Activated CD8-positive, alpha-beta T cell treated with anti-CD3 and anti-CD28 coated beads, Interleukin-2, amount 10 ng/mL, durations not matched to agents 7 days and 5 days (primary cell): ENCODE measurements at regions not wholly inside any gene's neighbourhood (a gene's known extent, or its start where the extent isn't known, plus 50 kb on each side); places are given as distances from the start of the nearest gene placed in this dataset.

Source experiments
- ATAC-seq: fragments of 150-1000 bp; cut with Tn5 transposase; one replicate; pipeline ENCODE4 v1.10.0; 2021; ENCODE audit warnings: moderate library complexity
- CTCF ChIA-PET: fragments of 350-600 bp; sonication (Branson Sonifier 250); formaldehyde crosslinking; loops from one replicate; lab custom pipeline; 2021; ENCODE audit warnings: antibody characterized with exemption; lab: Charles Lee
- POLR2A ChIA-PET: fragments of 350-600 bp; sonication (Branson Sonifier 250); formaldehyde crosslinking; loops from one replicate; lab custom pipeline; 2021; ENCODE audit warnings: antibody characterized with exemption; lab: Charles Lee
- DNase-seq: peaks from one replicate; pipeline ENCODE4 v3.0.0-alpha.2; 2020
- H3K27ac Mint-ChIP-seq: one replicate; pipeline ENCODE4 v1.8.0; 2021; ENCODE audit warnings: mild to moderate bottlenecking, mixed read lengths
- H3K27me3 Mint-ChIP-seq: one replicate; pipeline ENCODE4 v1.8.0; 2021; ENCODE audit warnings: low read depth, mixed read lengths
- H3K36me3 Mint-ChIP-seq: one replicate; pipeline ENCODE4 v1.8.0; 2021; ENCODE audit warnings: low read depth, mixed read lengths
- H3K4me1 Mint-ChIP-seq: one replicate; pipeline ENCODE4 v1.8.0; 2021; ENCODE audit warnings: low read depth, mixed read lengths
- H3K4me3 Mint-ChIP-seq: one replicate; pipeline ENCODE4 v1.8.0; 2021; ENCODE audit warnings: mild to moderate bottlenecking, mixed read lengths
- H3K9me3 Mint-ChIP-seq: one replicate; pipeline ENCODE4 v1.8.0; 2022; ENCODE audit warnings: mixed read lengths; ENCODE audit not compliant: insufficient read depth

DNA sequence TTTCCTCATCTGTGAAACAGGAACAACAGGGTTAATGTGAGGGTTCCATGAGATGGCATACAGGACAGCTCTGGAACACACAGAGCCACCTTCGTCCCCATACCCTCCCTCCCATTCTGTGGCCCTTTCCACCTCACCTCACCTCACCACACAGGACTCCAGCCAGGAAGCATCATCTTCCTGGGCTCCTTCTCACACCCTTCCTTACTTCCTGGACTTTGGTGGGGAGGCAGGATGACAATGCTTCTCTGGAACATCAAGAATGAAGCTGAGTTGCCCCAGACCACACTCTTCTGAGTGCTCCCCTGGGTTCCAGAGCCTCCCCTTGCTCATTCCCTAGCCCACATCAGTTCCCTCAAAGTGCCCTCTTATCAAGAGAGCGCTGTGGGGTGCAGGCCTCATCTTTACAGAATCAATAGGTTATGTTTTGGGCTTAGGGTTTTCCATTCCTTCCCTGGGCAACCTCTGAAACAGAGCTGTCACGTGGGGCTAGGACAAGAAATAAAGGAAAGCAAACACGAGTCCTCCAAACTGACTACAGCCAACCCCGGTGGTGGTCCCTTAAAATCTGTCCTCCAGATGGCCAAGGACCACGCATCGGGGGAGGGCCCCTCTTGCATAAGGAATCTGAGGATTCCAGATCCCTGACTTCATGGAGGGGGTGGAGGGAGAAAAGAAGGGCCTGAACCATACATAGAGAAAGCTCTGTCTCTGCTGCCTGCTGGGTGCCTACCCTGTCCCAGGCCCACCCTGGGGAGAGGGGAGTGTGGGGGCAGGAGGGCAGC is 74.4 kb upstream of the ATP6AP2 start:
- no peak for ATAC-seq
- no peaks in the 10 kb centered on the region for H3K27me3 Mint-ChIP-seq
- no peak overlapping the region for H3K27ac Mint-ChIP-seq
- no peaks in the 10 kb centered on the region for H3K4me1 Mint-ChIP-seq
- no peaks in the 10 kb centered on the region for H3K9me3 Mint-ChIP-seq
- ChIA-PET POLR2A (no interaction called here), CTCF (no interaction called here)
- H3K36me3 Mint-ChIP-seq, result no peaks in the 10 kb centered on the region
- H3K4me3 Mint-ChIP-seq, result no peak overlapping the region
- DNase-seq, result no peak

DNA sequence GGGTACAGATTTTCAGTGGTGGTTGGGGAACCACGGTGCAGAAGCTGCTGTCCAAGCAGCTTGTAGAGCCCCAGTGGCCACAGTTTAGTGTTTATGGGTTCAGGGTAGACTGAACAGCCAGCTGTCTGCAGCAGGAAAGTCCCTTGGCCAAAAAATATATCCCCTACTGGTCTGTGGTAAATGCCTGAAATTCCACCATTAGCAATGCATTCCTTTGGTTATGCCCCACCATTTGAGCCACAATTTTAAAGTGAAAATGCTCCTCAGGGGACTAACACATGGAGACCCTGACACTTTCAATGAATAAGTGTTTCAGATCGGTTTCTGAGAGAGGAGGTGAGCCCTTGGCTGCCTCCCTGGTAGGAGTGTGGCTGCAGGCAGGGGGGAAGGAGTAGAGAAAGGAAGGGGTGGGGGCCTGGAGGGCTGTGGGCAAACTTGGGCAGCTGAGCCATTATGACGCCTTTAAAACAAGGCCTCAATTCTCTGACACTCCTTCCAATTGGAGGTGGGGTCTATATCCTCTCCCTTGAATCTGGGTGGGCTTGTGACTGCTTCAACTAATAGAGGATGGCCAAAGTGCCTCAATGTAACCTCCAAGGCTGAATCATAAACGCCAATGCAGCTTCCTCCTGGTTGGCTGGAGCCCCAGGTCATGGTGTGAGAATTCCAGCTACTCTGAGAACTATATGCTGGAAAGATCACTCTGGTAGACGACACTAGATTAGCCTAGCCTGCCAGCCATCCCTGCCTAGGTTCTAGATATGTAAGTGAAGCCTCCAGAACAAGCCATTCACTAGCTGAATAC is 75.8 kb upstream of the ATP6AP2 start:
- ChIA-PET POLR2A (no interaction called here), CTCF (no interaction called here)
- no peak for ATAC-seq
- H3K27ac Mint-ChIP-seq, result no peak overlapping the region
- no peaks in the 10 kb centered on the region for H3K9me3 Mint-ChIP-seq
- no peaks in the 10 kb centered on the region for H3K36me3 Mint-ChIP-seq
- no peaks in the 10 kb centered on the region for H3K4me1 Mint-ChIP-seq
- H3K4me3 Mint-ChIP-seq, result no peak overlapping the region
- no peak for DNase-seq
- H3K27me3 Mint-ChIP-seq, result no peaks in the 10 kb centered on the region

DNA sequence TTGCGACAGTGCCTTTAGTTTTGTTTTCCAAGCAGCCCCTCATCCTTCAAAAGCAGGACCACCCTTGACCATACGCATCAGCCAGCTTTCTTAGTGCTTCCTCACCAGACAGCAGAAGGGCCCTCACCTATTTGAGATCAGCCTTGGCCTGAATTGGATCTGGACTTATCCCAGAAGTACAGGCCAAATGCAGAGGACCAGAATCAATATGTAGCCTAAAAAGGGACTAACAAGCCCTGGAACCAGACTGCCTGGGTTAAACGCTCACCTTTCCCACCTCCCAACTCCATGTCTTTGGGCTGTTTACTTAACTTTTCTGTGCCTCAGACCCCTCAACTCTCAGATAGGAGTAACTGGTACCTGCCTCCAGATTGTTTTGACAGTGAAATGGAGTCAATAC is 77.7 kb upstream of the ATP6AP2 start:
- POLR2A ChIA-PET, result no interaction called here
- H3K4me1 Mint-ChIP-seq, result peaks cover under 1% of the 10 kb centered on the region
- no peak for DNase-seq
- H3K27ac Mint-ChIP-seq, result no peak overlapping the region
- H3K36me3 Mint-ChIP-seq, result no peaks in the 10 kb centered on the region
- H3K27me3 Mint-ChIP-seq, result no peaks in the 10 kb centered on the region
- H3K9me3 Mint-ChIP-seq, result no peaks in the 10 kb centered on the region
- ATAC-seq, result no peak
- CTCF ChIA-PET, result no interaction called here
- H3K4me3 Mint-ChIP-seq, result no peak overlapping the region

DNA sequence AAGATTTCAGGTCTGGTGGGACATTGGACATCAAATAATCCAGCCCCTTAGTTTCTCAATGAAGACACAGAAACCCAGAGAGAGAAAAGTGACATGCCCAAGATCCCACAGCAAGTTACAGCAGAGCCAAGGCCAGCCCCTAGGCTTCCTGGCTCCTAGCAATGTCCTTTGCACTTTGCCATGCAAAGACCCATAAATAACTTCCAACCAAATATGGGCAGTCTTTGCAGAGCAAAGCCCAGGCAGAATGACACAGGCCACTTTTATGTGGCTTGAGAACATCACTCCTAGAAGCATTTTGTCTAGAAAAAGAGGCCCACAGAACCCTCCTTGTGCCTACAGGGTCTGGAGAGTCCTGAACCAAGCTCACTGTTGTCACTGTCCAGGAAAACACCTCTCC is 78.1 kb upstream of the ATP6AP2 start:
- ATAC-seq (no peak), DNase-seq (no peak)
- ChIA-PET POLR2A (no interaction called here), CTCF (no interaction called here)
- Mint-ChIP-seq H3K4me3 (no peak overlapping the region), H3K36me3 (no peaks in the 10 kb centered on the region), H3K27ac (no peak overlapping the region), H3K9me3 (no peaks in the 10 kb centered on the region), H3K27me3 (no peaks in the 10 kb centered on the region), H3K4me1 (peaks cover 3% of the 10 kb centered on the region)

DNA sequence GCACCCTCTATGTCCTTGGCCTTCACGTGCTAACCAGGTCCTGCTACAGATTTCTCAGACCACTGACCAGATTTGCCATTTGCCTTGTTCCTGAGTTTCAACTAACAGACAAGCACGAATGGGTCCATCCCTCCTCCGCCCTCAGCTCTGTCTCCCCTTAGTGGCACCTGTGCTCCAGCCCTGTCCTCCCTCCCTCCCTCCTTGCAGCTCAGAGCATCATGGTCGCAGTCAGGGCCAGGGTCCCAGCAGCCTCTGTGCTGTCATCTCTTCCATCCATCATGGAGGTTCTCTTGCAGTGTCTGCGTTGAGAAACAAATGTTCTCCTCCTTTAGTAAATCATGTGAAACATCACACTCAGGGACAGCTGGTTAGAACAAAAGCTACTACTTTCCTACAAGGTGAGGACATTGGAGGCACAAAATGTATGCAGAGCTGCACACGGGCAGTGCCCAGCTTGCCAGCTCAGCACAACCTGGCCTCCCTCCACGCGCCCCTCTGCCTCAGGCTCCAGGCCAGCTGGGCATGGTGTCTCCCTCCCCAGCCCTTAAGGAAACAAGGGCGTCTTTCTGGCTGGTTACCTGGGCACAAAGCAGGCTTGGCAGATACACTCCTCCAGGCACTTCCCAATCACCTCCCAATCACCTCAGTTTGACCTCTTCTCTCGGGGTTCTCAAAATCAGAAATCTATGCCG is 79.5 kb upstream of the ATP6AP2 start:
- DNase-seq (no peak), ATAC-seq (no peak)
- Mint-ChIP-seq H3K27me3 (no peaks in the 10 kb centered on the region), H3K4me1 (peaks cover 3% of the 10 kb centered on the region), H3K36me3 (no peaks in the 10 kb centered on the region), H3K27ac (no peak overlapping the region), H3K4me3 (no peak overlapping the region), H3K9me3 (no peaks in the 10 kb centered on the region)
- ChIA-PET POLR2A (no interaction called here), CTCF (no interaction called here)

DNA sequence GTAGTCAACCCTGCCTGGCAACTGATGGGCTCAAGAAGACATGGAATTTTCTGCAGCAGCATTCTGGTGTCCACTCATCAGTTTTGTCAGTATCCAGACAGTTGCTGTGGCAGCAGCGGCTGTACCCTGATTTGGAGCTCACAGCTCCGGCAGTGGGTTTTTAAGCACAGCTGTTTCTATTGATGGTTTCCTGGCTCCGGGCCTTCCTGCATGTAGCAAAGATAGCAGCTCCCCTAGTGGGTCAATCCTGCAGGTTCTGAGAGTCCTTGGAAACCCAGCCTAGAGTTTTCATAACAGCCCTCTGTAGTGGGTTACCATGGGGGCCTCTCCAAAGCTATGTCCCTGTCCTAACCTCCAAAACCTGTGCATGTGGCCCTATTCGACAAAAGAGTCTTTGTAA is 84.0 kb upstream of the ATP6AP2 start:
- Mint-ChIP-seq H3K36me3 (no peaks in the 10 kb centered on the region), H3K4me1 (peaks cover 3% of the 10 kb centered on the region), H3K27ac (no peak overlapping the region), H3K4me3 (no peak overlapping the region), H3K9me3 (no peaks in the 10 kb centered on the region), H3K27me3 (no peaks in the 10 kb centered on the region)
- ChIA-PET POLR2A (no interaction called here), CTCF (no interaction called here)
- DNase-seq (no peak), ATAC-seq (no peak)

DNA sequence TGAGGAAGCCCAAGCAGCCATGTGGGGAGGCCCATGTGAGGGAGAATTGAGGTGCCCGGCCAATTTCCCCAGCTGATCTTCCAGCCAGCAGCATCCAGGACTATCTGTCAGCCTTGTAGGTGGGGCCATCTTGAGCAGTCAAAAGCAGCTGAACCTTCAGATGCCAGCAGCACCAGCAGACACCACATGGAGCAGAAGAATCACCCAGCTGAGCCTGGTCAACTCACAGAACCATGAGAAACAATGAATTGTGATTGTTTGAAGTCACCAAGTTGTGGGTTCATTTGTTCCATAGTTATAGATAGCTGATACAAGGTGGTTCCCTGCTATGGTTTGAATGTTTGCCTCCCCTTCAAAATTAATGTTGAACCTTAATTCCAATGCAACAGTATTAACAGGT is 85.1 kb upstream of the ATP6AP2 start:
- no peak overlapping the region for H3K27ac Mint-ChIP-seq
- H3K27me3 Mint-ChIP-seq, result no peaks in the 10 kb centered on the region
- H3K36me3 Mint-ChIP-seq, result no peaks in the 10 kb centered on the region
- H3K4me3 Mint-ChIP-seq, result no peak overlapping the region
- DNase-seq (no peak), ATAC-seq (no peak)
- H3K4me1 Mint-ChIP-seq, result peaks cover 3% of the 10 kb centered on the region
- ChIA-PET CTCF (no interaction called here), POLR2A (no interaction called here)
- H3K9me3 Mint-ChIP-seq, result no peaks in the 10 kb centered on the region

DNA sequence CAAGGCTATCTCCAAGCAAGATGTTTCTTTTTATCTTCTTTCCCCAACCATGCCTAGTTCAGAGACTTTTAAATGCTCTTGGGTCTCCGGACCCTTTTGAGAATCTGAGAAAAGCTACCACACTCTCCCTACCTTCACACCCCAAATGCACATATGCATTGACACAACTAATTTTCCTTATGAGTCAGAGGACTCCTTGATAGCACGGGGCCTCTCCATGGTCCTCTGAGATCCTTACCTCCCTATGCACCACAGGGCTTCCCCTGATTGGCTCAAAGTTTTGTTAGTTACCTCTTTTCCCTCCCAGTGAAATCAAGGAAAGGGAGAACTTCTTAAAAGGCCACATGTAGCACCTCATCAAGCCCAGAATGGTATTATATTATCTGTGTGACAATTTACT is 86.8 kb upstream of the ATP6AP2 start:
- Mint-ChIP-seq H3K36me3 (no peaks in the 10 kb centered on the region), H3K4me1 (peaks cover 3% of the 10 kb centered on the region), H3K27me3 (no peaks in the 10 kb centered on the region), H3K9me3 (no peaks in the 10 kb centered on the region), H3K4me3 (no peak overlapping the region), H3K27ac (no peak overlapping the region)
- DNase-seq (no peak), ATAC-seq (no peak)
- POLR2A ChIA-PET, result no interaction called here
- CTCF ChIA-PET, result no interaction called here

DNA sequence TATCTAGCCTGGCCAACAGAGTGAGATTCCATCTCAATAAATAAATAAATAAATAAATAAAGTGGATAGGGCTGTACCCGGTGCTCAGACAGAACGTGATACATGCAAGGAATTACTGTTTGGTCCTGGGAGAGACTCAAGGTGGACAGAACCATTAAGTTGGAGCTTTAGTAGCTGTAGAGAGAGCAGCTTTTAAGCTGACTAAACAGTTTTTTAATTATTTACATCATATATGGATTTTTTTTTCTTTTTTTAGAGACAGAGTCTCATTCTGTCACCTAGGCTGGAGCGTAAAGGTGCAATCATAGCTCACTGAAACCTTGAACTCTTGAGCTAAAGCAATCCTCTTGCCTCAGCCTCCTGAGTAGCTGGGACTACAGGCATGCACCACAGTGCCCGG is 92.5 kb upstream of the ATP6AP2 start:
- Mint-ChIP-seq H3K27me3 (no peaks in the 10 kb centered on the region), H3K4me1 (peaks cover 11% of the 10 kb centered on the region), H3K27ac (no peak overlapping the region), H3K36me3 (no peaks in the 10 kb centered on the region), H3K9me3 (no peaks in the 10 kb centered on the region), H3K4me3 (no peak overlapping the region)
- POLR2A ChIA-PET, result no interaction called here
- ATAC-seq (no peak), DNase-seq (no peak)
- CTCF ChIA-PET, result no interaction called here

DNA sequence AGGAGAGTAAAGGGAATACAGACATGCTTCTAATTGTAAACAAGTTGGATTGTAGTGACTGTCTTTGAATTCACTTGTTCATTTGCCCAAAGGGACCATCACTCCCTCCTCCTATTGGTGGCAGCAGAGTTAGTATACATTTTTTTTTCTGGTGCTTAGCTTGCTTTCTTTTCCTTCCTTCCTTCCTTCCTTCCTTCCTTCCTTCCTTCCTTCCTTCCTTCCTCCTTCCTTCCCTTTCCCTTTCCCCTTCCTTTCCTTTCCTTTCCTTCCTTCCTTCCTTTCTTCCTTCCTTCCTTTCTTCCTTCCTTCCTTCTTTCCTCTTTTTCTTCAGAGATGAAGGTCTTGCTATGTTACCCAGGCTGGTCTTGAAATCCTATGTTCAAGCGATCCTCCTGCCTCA is 94.8 kb upstream of the ATP6AP2 start:
- Mint-ChIP-seq H3K27ac (no peak overlapping the region), H3K36me3 (peaks cover 4% of the 10 kb centered on the region), H3K4me3 (no peak overlapping the region), H3K27me3 (no peaks in the 10 kb centered on the region), H3K9me3 (no peaks in the 10 kb centered on the region), H3K4me1 (peaks cover 12% of the 10 kb centered on the region)
- POLR2A ChIA-PET, result no interaction called here
- CTCF ChIA-PET, result interaction anchor here (0.6 kb wide), 1 partner anchor 1309 kb away, joined by 3 read pairs; no protein-coding TSS in a partner anchor
- ATAC-seq (no peak), DNase-seq (no peak)

DNA sequence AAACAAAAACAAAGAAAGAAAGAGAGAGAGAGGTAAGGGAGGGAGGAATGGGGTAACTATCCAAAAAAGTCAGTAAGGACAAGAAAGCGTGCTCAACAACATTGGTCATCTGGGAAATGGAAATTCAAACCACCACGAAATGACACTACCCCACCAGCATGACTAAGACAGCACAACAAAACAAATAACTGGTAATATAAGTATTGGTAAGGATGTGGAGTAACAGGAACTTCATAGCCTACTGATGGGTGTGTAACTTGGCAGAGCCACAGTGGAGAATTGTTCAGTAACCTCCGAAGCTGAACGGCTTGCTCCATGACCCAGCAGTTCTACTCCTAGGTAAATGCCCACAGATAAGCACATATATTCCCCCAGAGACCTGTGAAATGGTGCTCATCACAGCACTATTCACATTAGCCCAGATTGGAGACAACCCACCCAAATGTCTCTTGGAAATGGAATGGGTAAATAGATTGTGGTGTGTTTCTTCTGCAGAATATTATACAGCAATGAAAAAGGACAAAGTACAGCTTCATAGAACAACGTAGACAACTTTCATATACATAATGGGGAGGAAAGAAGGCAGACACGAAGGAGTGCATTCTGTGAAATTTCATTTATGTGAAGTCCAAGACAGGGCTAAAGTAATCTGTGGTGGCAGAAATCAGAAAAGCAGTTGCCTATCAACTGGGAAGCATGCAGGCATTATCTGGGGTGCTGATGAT is 95.5 kb upstream of the ATP6AP2 start:
- ChIA-PET POLR2A (no interaction called here), CTCF (no interaction called here)
- no peak for ATAC-seq
- Mint-ChIP-seq H3K36me3 (peaks cover 4% of the 10 kb centered on the region), H3K27me3 (no peaks in the 10 kb centered on the region), H3K4me3 (no peak overlapping the region), H3K27ac (no peak overlapping the region), H3K9me3 (no peaks in the 10 kb centered on the region), H3K4me1 (peaks cover 12% of the 10 kb centered on the region)
- DNase-seq, result no peak
